H1 (cell line): ENCODE measurements at regions not wholly inside any gene's neighbourhood (a gene's known extent, or its start where the extent isn't known, plus 50 kb on each side); places are given as distances from the start of the nearest gene placed in this dataset.

Experiments used
- HDAC2 ChIP-seq, 2 experiments: fragments of 300-600 bp in 1 of 2; sonication (generic) in 1 of 2; IDR thresholded peaks; 2 replicates each; pipeline ENCODE4 v1.6.1; 2011 to 2012; ENCODE audit warnings: low read depth in 2 of 2, low read length in 2 of 2, mild to moderate bottlenecking in 2 of 2, moderate library complexity in 2 of 2, borderline replicate concordance in 1 of 2, inconsistent platforms in 1 of 2
- SP4 ChIP-seq: IDR thresholded peaks from 2 replicates; pipeline ENCODE4 v1.6.1; 2012; ENCODE audit warnings: low read length, inconsistent platforms
- TEAD4 ChIP-seq: IDR thresholded peaks from 2 replicates; pipeline ENCODE4 v1.6.1; 2012; ENCODE audit warnings: low read depth, low read length, inconsistent platforms, mixed read lengths

DNA sequence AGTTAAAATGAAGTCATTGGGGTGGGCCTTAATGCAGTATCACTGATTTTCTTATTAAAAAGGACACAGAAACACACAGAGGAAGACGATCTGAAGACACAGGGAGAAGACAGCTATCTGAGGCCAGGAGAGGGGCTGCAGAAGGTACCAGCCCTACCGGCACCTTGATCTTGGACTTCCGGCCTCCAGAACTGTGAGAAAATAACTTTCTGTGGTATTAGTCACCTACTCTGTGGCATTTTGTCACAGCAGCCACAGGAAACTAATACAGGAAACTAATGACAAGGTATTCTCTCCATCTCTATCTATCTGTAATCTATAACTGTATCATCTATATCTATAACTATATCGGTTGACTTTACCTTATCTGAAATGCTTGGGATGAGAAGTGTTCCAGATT lies 1149.5 kb downstream of the BCL11B start (continued):
- TF ChIP-seq HDAC2 (IDR thresholded peaks at IDR 0.05; ENCODE audit: borderline replicate concordance in 1 of 2, low read depth in 2 of 2, low read length in 2 of 2) (no peak), SP4 (no peak), TEAD4 (no peak)
